DMS79 treated with DMSO at 0.1 percent for 48 hours (cell line): ENCODE measurements at regions not wholly inside any gene's neighbourhood (a gene's known extent, or its start where the extent isn't known, plus 50 kb on each side); places are given as distances from the start of the nearest gene placed in this dataset.
"Not testable (repeated sequence)": the region's sequence is repeated elsewhere in the genome, so short reads cannot be mapped to it uniquely, and the experiment has no call there.

Source experiments
- DNase-seq: peaks from one replicate; lab custom pipeline; 2025; lab: John Stamatoyannopoulos, UW

DNA sequence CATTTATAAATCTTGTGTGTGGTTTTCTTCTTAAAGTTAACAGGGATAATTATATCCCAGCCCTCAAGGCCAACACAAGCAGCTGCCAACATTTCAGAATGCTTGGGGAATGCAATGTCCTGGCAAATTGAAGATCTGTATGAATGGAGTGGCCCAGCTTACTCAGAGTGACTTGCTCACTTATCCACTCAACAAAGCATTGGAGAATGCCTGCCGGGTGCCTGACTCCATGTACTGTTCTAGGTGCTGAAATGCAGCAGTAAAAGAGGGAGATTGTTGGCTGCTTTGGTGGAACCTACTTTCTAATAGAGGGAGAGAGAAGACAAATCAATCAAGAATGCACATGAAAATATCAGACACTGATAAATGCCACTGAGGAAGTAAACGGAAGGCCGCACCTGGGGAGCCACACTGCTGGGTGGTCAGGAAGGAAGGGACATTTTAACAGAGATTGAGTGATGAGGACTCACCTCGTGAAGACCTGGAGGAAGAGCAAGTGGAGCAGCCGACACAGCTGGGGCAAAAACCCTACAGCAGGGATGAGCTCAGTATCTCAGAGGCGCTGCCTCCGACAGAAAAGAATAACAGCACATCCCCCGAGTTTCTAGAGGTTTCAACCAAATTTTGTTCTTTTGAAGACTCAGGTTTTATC lies 61.2 kb upstream of the VASH1 start:
- DNase-seq: no peak

DNA sequence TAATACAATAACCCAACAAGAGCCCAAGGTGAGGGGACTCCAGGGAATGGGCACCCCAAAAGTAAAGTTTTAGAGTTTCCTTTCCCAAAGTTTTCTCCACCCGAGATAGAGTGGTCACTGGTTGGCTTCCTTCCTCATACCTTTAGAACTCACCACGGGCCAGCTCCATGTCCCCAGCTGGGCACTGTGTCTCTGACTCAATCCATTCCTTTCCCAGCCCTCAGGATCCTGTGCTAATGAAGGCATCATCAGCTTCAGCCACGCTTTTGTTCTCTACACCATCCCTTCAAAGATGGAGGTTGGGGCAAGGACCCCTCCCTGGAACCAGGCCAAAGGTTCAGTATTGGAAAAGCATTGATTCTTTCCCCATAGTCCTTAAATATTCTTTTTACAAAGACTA lies 59.8 kb upstream of the VASH1 start:
- no peak for DNase-seq

DNA sequence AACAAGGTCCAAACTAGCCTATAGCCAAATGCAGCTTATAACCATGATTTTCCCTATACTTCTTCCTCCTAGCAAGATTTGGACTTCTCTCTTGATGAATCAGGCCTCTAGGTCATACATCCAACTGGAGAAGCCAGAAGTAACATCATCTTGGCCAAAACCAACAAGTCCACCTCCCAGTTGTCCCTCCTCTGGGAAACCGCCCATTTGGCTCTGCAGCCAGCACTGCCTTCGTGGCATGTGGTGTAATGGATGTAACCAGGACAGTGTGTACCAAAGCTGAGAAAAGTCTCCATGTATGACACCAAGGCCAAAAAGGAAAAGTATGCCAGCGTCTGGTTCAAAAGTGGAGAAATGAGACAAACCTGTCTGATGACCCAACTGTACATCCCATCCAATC lies 59.3 kb upstream of the VASH1 start:
- no peak for DNase-seq

DNA sequence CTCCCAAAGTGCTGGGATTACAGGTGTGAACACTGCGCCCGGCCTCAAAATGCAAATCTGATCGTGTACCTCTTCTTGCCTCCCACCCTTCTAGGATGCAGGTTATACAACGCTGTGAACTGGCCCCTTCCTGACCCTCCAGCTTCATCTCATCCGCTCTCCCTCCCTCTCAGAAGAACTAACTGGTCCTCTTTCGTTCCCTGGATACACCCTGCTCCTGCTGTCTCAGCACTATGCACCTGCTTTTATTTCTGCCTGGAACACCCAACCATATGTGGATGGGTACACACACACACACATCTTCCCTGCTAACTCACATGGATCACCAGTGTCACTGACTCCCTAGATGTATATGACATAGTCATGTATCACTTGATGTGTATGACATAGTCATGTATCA lies 56.1 kb upstream of the VASH1 start:
- no peak for DNase-seq

DNA sequence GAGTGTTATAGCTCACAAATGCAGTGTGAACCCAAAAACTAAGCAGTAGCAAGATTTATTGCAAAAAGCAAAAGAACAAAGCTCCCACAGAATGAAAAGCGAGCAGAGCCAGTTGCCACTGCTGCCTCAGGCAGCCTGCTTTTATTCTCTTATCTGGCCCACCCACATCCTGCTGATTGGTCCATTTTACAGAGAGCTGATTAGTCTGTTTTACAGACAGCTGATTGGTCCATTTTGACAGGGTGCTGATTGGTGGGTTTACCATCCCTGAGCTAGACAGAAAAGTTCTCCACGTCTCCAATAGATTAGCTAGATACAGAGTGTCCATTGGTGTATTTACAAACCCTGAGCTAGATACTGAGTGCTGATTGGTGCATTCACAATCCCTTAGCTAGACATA lies 55.1 kb upstream of the VASH1 start:
- not testable (repeated sequence) for DNase-seq

DNA sequence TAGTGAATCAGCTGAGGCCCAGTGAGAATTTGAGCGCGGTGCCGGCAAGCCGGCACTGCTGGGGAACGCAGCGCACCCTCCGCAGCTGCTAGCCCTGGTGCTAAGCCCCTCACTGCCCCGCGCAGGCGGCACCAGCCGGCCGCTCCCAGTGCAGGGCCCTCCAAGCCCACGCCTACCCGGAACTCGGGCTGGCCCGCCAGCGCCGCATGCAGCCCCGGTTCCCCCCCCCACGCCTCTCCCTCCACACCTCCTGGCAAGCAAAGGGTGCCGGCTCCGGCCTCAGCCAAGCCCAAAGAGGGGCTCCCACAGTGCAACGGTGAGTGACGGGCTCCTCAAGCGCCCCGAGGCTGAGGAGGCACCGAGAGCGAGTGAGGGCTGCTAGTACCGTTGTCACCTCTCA lies 54.5 kb upstream of the VASH1 start:
- no peak for DNase-seq

DNA sequence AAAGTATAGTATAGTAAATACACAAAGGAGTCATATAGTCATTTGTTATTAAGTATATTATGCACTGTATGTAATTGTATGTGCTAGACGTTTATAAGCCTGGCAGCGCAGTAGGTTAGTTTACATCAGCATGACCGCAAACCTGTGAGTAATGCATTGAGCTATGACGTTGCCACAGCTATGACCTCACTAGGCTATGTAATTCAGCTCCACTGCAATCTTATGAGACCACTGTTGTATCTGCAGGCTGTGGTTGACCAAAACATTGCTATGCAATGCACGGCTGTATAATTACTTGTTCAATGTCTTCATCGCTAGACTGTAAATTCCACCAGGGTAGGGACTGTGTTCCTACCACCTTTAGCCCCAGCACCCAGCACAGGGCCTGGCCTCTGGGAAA lies 53.2 kb upstream of the VASH1 start:
- no peak for DNase-seq

DNA sequence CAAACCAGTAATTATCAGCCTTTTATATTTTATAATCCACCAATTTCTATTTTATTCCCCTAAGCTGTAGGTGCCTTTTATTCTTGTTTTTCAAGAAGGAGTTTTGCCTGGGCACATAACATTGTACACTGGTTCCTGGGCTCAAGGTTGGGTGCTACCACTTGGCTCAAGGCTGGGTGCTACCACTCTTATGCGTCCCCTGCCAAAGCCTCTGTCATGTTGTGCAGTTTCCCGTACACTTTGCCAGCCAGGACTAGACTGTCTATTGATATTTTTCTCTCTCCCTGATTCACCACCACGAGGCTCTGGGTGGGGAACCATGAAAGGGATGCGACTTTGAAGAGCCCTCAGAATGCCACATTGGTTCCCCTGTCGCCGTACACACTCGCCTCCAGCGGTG lies 52.5 kb upstream of the VASH1 start:
- DNase-seq: no peak

DNA sequence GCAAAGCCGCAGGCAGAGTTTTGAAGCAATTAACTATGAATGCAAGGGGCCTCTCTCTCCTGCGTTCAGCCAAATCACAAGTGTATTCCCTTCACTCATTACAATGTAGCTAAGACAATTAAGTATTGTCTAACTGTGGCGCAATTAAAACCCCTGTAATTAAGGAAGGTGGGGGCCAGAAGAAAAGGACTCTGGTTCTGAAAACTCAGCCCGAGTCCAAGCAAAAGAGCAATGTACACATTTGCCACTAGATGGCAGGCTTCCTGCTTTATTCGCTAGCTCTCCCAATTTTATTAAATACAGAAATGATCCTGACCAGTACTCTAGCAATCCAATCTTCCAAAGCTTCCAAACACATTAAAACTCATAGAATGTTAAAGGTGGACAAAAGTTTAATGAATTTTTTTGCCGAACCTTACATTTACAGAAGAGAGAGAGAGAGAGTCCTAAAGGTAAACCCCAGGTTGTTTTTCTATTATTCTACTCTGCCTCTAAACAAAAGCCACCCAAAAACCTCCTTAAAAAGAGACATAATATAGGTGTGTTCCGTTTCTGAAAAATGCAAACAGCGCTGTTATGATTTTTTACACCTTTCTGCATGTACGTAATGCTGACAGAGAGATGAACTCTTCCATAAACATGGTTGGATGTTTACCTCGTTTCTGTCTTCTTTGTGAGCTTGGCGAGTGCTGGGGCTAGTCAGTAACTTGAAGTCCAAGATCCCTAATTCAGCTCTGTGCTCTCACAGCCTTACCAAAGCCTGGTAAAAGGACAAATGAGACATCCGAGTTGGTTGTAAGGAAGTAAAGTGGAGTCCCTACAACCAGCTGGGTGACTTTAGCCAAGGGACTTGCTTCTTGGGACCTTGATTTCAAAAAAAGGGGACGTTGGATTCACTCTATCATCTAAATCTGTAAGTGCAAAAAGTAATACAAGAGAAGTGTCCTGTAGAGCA lies 50.9 kb upstream of the VASH1 start:
- DNase-seq: peak; percentile 85
